GM12878 (cell line): ENCODE measurements at regions not wholly inside any gene's neighbourhood (a gene's known extent, or its start where the extent isn't known, plus 50 kb on each side); places are given as distances from the start of the nearest gene placed in this dataset.

Experiments
- ATAC-seq: fragments of 200-7000 bp; cut with Tn5 transposase; 3 replicates; pipeline ENCODE4 v1.9.1; 2020; ENCODE audit warnings: mild to moderate bottlenecking, moderate library complexity
- BruUV-seq: library from RNA; stranded (reverse); fragments of 400-500 nt; replicated peaks from 2 replicates; lab custom pipeline; 2021; lab: Mats Ljungman, UMichigan
- CTCF ChIA-PET: fragments of 300-600 bp; sonication (Branson Sonifier 250); formaldehyde crosslinking; extraction: SDS; loops from one replicate; lab custom pipeline; 2021; ENCODE audit warnings: inconsistent platforms; lab: Yijun Ruan, JAX
- POLR2A ChIA-PET: fragments of 350-600 bp; formaldehyde crosslinking; extraction: SDS; loops from one replicate; lab custom pipeline; 2021; ENCODE audit warnings: inconsistent platforms; lab: Charles Lee
- RAD21 ChIA-PET: fragments of 300-600 bp; sonication (Branson Sonifier 250); formaldehyde crosslinking; loops from one replicate; lab custom pipeline; 2023; ENCODE audit warnings: antibody characterized with exemption; ENCODE audit not compliant: unreplicated experiment; lab: Charles Lee
- SMC1A ChIA-PET: fragments of 300-600 bp; sonication (Branson Sonifier 250); formaldehyde crosslinking; loops from one replicate; lab custom pipeline; 2023; ENCODE audit not compliant: unreplicated experiment, uncharacterized antibody; lab: Charles Lee
- DNase-seq: peaks from one replicate; pipeline ENCODE4 v3.0.0-alpha.2; 2011; ENCODE audit warnings: low read depth, low spot score
- FAIRE-seq: peaks from 3 replicates; lab custom pipeline; 2011; peaks lifted over from hg19 to GRCh38; lab: Jason Lieb, UNC
- H2AFZ ChIP-seq: 2 replicates; pipeline ENCODE4 v1.6.0; 2011; ENCODE audit warnings: low read depth, low read length, control low read depth; ENCODE audit not compliant: control insufficient read depth
- H3K27ac ChIP-seq: 2 replicates; pipeline ENCODE4 v1.5.1; 2011; ENCODE audit warnings: control low read depth; ENCODE audit not compliant: control insufficient read depth, insufficient read depth
- H3K27me3 ChIP-seq, 2 experiments: replicated peaks in 1 of 2; 2 replicates each; pipeline versions ENCODE4 v1.6.0 to v1.6.1; 2011; ENCODE audit warnings: low read length in 1 of 2; ENCODE audit not compliant: control insufficient read depth in 2 of 2, insufficient read depth in 2 of 2
- H3K36me3 ChIP-seq, 2 experiments: 2 replicates each; pipeline ENCODE4 v1.5.1; 2011; ENCODE audit warnings: low read length in 1 of 2; ENCODE audit not compliant: control insufficient read depth in 2 of 2, insufficient read depth in 2 of 2
- H3K4me1 ChIP-seq: 2 replicates; pipeline ENCODE4 v1.6.1; 2011; ENCODE audit warnings: mild to moderate bottlenecking, low read length, moderate library complexity, mixed read lengths; ENCODE audit not compliant: control insufficient read depth, insufficient read depth
- H3K4me2 ChIP-seq: 2 replicates; pipeline ENCODE4 v1.6.0; 2011; ENCODE audit warnings: control low read depth; ENCODE audit not compliant: control insufficient read depth, insufficient read depth
- H3K4me3 ChIP-seq: fragments of 200-600 bp; sonication (generic); 2 replicates; pipeline ENCODE4 v1.5.1; 2016
- H3K79me2 ChIP-seq: 2 replicates; pipeline ENCODE4 v1.6.0; 2011; ENCODE audit warnings: low read length; ENCODE audit not compliant: control insufficient read depth, insufficient read depth
- H3K9ac ChIP-seq: 2 replicates; pipeline ENCODE4 v1.8.0; 2011; ENCODE audit warnings: low read length, control low read depth, mixed read lengths; ENCODE audit not compliant: control insufficient read depth, insufficient read depth
- H3K9me3 ChIP-seq: replicated peaks from 3 replicates; pipeline ENCODE4 v1.5.1; 2011; ENCODE audit warnings: mild to moderate bottlenecking, low read length; ENCODE audit not compliant: control insufficient read depth, insufficient read depth
- H4K20me1 ChIP-seq: 2 replicates; pipeline ENCODE4 v1.6.0; 2011; ENCODE audit not compliant: control insufficient read depth, insufficient read depth
- FOS ChIP-seq: IDR thresholded peaks from 3 replicates; pipeline ENCODE4 v1.6.1; 2011; ENCODE audit warnings: borderline replicate concordance; ENCODE audit not compliant: insufficient read length; ENCODE audit errors: extremely low read depth
- GABPA ChIP-seq: IDR thresholded peaks from 2 replicates; pipeline ENCODE4 v1.6.1; 2014; ENCODE audit warnings: antibody characterized with exemption, low read depth, mild to moderate bottlenecking, inconsistent platforms
- HDGF ChIP-seq: fragments of 450-650 bp; IDR thresholded peaks from 2 replicates; pipeline ENCODE4 v1.6.1; 2016; ENCODE audit warnings: antibody characterized with exemption
- JUND ChIP-seq: IDR thresholded peaks from 2 replicates; pipeline ENCODE4 v1.6.1; 2012; ENCODE audit warnings: low read depth, mild to moderate bottlenecking, low read length, improper control_type of control experiment, moderate library complexity
- MYB ChIP-seq: fragments of 150-350 bp; IDR thresholded peaks from 2 replicates; pipeline ENCODE4 v1.6.1; 2014; ENCODE audit warnings: mild to moderate bottlenecking, low read depth, low read length, borderline replicate concordance
- SIN3A ChIP-seq: IDR thresholded peaks from 2 replicates; pipeline ENCODE4 v1.6.1; 2012; ENCODE audit warnings: low read depth, low read length, improper control_type of control experiment
- SMC3 ChIP-seq: IDR thresholded peaks from 2 replicates; pipeline ENCODE4 v1.6.1; 2011; ENCODE audit warnings: low read length, improper control_type of control experiment, borderline replicate concordance
- STAT3 ChIP-seq: IDR thresholded peaks from 2 replicates; pipeline ENCODE4 v1.6.1; 2011; ENCODE audit warnings: low read depth, low read length, improper control_type of control experiment
- TARDBP ChIP-seq: IDR thresholded peaks from 2 replicates; pipeline ENCODE4 v1.6.1; 2016; ENCODE audit warnings: borderline replicate concordance
- TCF3 ChIP-seq: IDR thresholded peaks from 2 replicates; pipeline ENCODE4 v1.6.1; 2012; ENCODE audit warnings: low read depth, mild to moderate bottlenecking, low read length, borderline replicate concordance; ENCODE audit not compliant: insufficient read depth
- YY1 ChIP-seq: IDR thresholded peaks from 2 replicates; pipeline ENCODE4 v1.6.1; 2011; ENCODE audit warnings: low read depth, mild to moderate bottlenecking, low read length
- WGBS: methylation state at CpG from one replicate; pipeline ENCODE4 v1.1.6; 2016; ENCODE audit warnings: low lambda C conversion rate; ENCODE audit not compliant: insufficient replicate concordance, insufficient coverage; ENCODE audit errors: missing lambda C conversion rate; 5-methylcytosine and 5-hydroxymethylcytosine counted together
- in situ Hi-C: fragments of 300-500 bp; cut with MboI; formaldehyde crosslinking; loops from 9 replicates; pipeline ENCODE4 v1.14.3; 2018; ENCODE audit warnings: mixed read lengths
- intact Hi-C: fragments of 100-400 bp; cut with micrococcal nuclease; formaldehyde crosslinking; loops from one replicate; pipeline ENCODE4 v1.14.2; 2022; ENCODE audit not compliant: unreplicated experiment
- TF ChIP-seq, protein P1 (sequence below): fragments of 450-650 bp; IDR thresholded peaks from 2 replicates; pipeline ENCODE4 v1.6.1; 2017; ENCODE audit warnings: mild to moderate bottlenecking
- TF ChIP-seq, protein P2 (sequence below): IDR thresholded peaks from 2 replicates; pipeline ENCODE4 v1.6.1; 2011; ENCODE audit warnings: low read depth, low read length, improper control_type of control experiment, borderline replicate concordance
- TF ChIP-seq, protein P3 (sequence below): fragments of 450-650 bp; IDR thresholded peaks from 2 replicates; pipeline ENCODE4 v1.6.1; 2017; ENCODE audit warnings: mild to moderate bottlenecking, moderate library complexity
- TF ChIP-seq, protein P4 (sequence below): fragments of 450-650 bp; IDR thresholded peaks from 2 replicates; pipeline ENCODE4 v1.6.1; 2017; ENCODE audit warnings: borderline replicate concordance

GRCh38 chr7:86391813-86392212, 251.9 kb upstream of the GRM3 start:
- POLR2A ChIA-PET: no interaction called here
- DNase-seq (no peak), ATAC-seq (no peak)
- Histone ChIP-seq H4K20me1 (no peaks in the 10 kb centered on the region), H3K36me3 (no peaks in the 10 kb centered on the region), H3K27ac (no peak overlapping the region), H3K9me3 (no peaks in the 10 kb centered on the region)
- SMC1A ChIA-PET: no interaction called here
- TF ChIP-seq STAT3: no peak
- TF ChIP-seq TARDBP: no peak
- TF ChIP-seq, protein P1, sequence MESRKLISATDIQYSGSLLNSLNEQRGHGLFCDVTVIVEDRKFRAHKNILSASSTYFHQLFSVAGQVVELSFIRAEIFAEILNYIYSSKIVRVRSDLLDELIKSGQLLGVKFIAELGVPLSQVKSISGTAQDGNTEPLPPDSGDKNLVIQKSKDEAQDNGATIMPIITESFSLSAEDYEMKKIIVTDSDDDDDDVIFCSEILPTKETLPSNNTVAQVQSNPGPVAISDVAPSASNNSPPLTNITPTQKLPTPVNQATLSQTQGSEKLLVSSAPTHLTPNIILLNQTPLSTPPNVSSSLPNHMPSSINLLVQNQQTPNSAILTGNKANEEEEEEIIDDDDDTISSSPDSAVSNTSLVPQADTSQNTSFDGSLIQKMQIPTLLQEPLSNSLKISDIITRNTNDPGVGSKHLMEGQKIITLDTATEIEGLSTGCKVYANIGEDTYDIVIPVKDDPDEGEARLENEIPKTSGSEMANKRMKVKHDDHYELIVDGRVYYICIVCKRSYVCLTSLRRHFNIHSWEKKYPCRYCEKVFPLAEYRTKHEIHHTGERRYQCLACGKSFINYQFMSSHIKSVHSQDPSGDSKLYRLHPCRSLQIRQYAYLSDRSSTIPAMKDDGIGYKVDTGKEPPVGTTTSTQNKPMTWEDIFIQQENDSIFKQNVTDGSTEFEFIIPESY: no peak
- TF ChIP-seq SIN3A: no peak
- no peak for TF ChIP-seq JUND
- TF ChIP-seq HDGF: no peak
- no peak for TF ChIP-seq GABPA
- no peak for TF ChIP-seq MYB
- no peak for TF ChIP-seq YY1
- no peak for TF ChIP-seq SMC3
- TF ChIP-seq, protein P2, sequence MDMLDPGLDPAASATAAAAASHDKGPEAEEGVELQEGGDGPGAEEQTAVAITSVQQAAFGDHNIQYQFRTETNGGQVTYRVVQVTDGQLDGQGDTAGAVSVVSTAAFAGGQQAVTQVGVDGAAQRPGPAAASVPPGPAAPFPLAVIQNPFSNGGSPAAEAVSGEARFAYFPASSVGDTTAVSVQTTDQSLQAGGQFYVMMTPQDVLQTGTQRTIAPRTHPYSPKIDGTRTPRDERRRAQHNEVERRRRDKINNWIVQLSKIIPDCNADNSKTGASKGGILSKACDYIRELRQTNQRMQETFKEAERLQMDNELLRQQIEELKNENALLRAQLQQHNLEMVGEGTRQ: no peak
- TF ChIP-seq, protein P3, sequence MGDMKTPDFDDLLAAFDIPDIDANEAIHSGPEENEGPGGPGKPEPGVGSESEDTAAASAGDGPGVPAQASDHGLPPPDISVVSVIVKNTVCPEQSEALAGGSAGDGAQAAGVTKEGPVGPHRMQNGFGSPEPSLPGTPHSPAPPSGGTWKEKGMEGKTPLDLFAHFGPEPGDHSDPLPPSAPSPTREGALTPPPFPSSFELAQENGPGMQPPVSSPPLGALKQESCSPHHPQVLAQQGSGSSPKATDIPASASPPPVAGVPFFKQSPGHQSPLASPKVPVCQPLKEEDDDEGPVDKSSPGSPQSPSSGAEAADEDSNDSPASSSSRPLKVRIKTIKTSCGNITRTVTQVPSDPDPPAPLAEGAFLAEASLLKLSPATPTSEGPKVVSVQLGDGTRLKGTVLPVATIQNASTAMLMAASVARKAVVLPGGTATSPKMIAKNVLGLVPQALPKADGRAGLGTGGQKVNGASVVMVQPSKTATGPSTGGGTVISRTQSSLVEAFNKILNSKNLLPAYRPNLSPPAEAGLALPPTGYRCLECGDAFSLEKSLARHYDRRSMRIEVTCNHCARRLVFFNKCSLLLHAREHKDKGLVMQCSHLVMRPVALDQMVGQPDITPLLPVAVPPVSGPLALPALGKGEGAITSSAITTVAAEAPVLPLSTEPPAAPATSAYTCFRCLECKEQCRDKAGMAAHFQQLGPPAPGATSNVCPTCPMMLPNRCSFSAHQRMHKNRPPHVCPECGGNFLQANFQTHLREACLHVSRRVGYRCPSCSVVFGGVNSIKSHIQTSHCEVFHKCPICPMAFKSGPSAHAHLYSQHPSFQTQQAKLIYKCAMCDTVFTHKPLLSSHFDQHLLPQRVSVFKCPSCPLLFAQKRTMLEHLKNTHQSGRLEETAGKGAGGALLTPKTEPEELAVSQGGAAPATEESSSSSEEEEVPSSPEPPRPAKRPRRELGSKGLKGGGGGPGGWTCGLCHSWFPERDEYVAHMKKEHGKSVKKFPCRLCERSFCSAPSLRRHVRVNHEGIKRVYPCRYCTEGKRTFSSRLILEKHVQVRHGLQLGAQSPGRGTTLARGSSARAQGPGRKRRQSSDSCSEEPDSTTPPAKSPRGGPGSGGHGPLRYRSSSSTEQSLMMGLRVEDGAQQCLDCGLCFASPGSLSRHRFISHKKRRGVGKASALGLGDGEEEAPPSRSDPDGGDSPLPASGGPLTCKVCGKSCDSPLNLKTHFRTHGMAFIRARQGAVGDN: no peak
- TF ChIP-seq, protein P4, sequence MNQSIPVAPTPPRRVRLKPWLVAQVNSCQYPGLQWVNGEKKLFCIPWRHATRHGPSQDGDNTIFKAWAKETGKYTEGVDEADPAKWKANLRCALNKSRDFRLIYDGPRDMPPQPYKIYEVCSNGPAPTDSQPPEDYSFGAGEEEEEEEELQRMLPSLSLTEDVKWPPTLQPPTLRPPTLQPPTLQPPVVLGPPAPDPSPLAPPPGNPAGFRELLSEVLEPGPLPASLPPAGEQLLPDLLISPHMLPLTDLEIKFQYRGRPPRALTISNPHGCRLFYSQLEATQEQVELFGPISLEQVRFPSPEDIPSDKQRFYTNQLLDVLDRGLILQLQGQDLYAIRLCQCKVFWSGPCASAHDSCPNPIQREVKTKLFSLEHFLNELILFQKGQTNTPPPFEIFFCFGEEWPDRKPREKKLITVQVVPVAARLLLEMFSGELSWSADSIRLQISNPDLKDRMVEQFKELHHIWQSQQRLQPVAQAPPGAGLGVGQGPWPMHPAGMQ: no peak
- no peak for TF ChIP-seq FOS
- no peak for TF ChIP-seq TCF3
- TF ChIP-seq, all 136 proteins: peak for 0
- ChIA-PET RAD21 (no interaction called here), CTCF (no interaction called here)
- no peak for FAIRE-seq
- in situ Hi-C loops: no loop called here
- Histone ChIP-seq H3K27me3 (no peaks in the 10 kb centered on the region), H3K9ac (no peak overlapping the region), H3K79me2 (no peaks in the 10 kb centered on the region), H3K4me3 (no peak overlapping the region), H2AFZ (no peak overlapping the region), H3K4me2 (no peak overlapping the region), H3K4me1 (no peaks in the 10 kb centered on the region)
- intact Hi-C loops: no loop called here
- no TSS peak for BruUV-seq
- 10% methylated on average over 6 of the region's 6 CpGs for WGBS
